KOPT-K1 (cell line): ENCODE measurements at regions not wholly inside any gene's neighbourhood (a gene's known extent, or its start where the extent isn't known, plus 50 kb on each side); places are given as distances from the start of the nearest gene placed in this dataset.
"Not testable (repeated sequence)": the region's sequence is repeated elsewhere in the genome, so short reads cannot be mapped to it uniquely, and the experiment has no call there.

Experiments used
- H3K27ac ChIP-seq: fragments of 200-600 bp; sonication (generic); 2 replicates; pipeline ENCODE4 v1.5.1; 2016; ENCODE audit warnings: antibody characterized with exemption, mild to moderate bottlenecking, low read depth, low read length; ENCODE audit not compliant: poor library complexity, severe bottlenecking
- H3K36me3 ChIP-seq: fragments of 200-600 bp; sonication (generic); 2 replicates; pipeline ENCODE4 v1.5.1; 2017; ENCODE audit warnings: antibody characterized with exemption, mild to moderate bottlenecking, low read length, moderate library complexity; ENCODE audit not compliant: insufficient read depth
- H3K9me3 ChIP-seq: fragments of 200-600 bp; sonication (generic); 2 replicates; pipeline ENCODE4 v1.5.1; 2017; ENCODE audit warnings: antibody characterized with exemption, low read length, mild to moderate bottlenecking; ENCODE audit not compliant: insufficient read depth, poor library complexity, severe bottlenecking

DNA sequence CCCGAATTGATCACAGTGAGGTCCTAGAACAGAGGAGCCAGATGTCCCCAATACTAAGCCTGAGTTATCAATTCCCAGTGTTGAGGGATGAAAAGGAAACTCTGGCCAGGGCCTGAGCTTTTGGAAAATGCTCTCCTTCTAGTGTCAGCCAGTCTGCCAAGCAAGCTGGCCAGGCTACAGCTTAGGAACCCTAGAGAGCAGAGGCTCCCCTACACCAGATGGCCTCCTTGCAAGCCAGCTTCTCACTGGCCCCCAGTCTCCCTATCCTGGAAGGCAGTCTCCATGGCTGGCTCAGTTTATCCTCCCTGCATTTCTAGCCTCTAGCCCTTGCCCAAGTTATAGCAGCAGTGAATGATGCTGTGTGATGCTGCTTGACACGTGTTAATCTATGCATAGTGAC lies 204.7 kb upstream of the WWC1 start:
- H3K36me3 ChIP-seq = no peaks in the 10 kb centered on the region

DNA sequence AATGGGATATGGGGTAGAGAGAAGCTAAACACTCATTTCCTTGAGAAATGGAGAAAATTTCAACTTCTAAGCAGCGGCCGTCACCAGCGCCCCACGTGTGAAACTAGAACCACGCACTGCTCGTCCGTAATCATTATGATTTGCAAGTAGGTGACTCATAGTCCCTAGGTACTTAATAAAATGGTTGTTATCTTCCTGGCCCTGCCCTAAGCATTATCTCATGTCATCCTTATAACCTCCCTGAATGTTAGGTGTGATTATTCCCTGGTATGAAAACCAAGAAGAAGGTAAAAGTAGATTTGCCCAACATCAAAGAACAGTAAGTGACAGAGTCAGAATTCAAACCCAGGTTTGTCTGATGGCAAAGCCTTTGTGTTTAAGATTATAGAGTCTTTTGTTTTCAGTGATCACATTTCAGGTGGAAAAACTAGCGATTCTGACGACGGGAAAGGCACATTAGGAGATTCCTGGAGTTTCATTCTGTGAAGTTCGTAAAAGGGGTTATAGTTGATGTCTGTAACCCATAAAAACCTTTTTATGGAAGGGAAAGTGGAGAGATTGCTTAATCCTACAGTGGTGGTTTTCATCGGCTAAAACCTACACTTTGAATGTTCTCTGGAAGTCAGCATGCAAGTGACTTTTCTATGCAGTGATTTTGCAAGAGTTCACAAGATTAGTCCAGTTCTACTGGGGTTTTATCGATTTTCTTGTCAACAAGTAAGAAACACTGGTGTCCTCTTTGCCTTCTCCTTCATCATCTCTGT lies 202.9 kb upstream of the WWC1 start:
- Histone ChIP-seq H3K27ac (no peak overlapping the region), H3K9me3 (no peaks in the 10 kb centered on the region), H3K36me3 (no peaks in the 10 kb centered on the region)

More for the DNA sequence above, 204.7 kb upstream of the WWC1 start:
- H3K9me3 ChIP-seq = no peaks in the 10 kb centered on the region
- H3K27ac ChIP-seq = no peak overlapping the region

DNA sequence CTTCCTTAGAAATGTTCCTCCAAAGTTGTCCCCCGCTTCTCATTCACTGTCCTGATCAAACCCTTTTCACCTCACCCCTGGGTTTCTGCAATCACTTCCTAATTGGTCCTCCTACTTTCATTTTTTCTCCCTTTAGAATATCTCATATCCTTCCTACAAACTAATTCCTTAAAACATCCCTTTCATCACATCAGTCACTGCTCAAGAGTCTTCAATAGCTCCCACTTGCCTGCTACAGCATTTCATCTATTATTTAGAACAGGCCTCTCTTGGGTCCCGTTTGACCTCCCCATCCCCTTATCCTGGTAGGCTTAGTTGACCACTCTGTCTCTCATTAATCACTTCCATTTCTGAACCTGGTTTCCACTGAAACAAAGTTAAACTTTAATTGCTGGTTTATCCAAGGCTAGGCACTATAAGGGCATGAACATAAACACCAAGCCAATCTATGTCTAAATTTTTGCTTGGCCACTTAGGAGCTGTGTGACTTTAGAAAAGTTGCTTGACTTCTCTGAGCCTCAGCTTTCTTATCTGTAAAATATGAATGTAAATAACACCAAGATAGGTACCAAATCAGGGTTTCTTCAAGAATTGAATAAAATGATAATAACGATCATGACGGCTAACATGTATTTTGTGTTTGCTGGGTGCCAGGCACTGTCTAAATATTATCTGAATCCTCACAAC lies 202.1 kb upstream of the WWC1 start:
- Histone ChIP-seq H3K27ac (no peak overlapping the region), H3K36me3 (no peaks in the 10 kb centered on the region), H3K9me3 (no peaks in the 10 kb centered on the region)

DNA sequence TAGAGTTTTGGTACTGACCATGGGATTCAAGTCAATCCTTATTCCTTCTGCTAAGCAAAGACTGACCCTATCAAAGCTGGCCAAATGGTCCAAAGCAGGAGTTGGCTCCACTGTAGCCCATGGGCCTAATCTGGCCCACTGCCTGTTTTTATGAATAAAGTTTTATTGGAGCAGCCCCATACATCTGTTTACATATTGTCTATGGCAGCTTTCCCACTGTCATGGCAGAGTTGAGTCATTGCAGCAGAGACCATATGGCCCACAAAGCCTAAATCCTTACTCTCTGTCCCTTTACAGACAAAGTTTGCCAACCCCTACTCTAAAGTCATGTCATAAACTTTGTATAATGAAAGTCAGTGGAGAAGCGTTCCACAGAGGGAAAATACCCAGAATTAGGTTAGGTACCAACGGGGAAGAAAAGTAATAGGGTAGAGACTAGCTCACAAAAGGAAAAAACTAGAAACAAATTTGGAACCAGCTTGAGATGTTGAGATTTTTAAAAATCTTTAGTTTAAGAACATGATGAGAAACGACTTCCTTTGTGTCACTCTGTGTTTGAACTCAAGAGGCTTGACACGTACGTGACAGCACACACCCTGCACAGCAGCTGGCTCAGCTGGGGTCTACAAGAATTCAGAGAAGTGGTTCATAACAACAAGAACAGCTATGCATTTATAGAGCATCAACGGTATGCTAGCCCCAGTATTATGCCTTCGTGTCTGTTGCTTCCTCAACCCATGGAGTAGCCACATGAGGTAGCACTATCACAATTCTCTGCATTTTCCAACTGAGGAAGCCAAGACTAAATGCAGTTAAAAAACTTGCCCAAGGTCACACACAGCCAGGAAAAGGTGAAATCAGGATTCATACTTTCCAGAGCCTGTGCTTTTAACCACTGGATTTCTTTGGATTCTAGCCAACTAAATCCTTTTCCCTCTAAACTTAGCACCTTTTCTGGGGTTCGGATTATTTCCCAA lies 198.9 kb upstream of the WWC1 start:
- no peaks in the 10 kb centered on the region for H3K36me3 ChIP-seq
- H3K27ac ChIP-seq = no peak overlapping the region
- no peaks in the 10 kb centered on the region for H3K9me3 ChIP-seq

DNA sequence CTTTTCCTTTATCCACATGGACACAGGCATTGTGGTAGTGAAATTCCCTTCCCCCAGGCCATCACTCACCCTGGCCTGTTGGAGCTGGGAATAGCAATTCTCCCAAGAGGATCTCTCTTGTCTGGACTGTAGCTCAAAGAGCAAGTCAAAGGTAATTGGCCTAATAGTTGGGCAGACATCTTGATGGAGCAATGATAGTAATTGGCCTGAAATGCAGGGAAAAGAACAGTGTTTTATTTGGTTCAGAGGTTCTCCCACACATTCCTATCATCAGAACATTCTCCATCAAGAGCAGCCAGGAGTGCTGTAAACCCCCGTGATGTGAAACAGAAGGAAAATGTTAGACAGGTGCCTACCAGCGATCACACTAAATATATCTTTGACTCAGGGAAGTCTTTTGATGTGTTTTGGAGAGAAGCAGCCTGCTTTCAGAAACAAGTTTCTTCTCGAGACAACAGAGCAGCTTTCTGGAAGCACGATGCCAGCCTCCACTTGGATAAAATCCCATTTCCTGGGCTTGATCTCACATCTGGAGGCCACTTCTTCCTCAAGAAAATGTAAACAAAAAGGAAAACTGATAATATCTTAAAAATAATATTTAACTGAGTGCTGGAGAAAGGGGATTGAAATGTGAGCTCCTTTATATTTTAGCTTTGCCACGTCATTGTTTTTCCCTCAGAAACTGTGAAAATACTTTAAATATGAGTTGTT lies 198.1 kb upstream of the WWC1 start:
- H3K27ac ChIP-seq = no peak overlapping the region
- H3K9me3 ChIP-seq = no peaks in the 10 kb centered on the region
- H3K36me3 ChIP-seq = no peaks in the 10 kb centered on the region

DNA sequence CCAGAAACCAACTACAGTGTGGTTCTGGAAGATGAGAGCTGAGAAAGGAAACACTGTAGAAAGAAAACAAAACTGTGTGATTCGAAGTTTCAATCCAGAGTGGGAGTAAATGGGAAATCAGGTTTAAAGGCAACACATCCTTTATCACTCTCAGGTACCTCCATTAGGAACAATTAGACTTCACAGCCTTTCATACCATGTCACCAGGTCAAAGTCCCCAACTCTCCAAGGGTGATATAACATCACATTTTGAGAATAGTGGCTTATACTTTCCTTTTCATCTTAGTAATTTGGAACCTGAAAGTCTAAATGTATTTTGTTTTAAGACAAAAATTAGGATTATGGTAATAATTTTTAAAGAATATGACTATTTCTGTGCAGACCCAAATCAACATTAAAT lies 194.9 kb upstream of the WWC1 start:
- no peak overlapping the region for H3K27ac ChIP-seq
- H3K9me3 ChIP-seq = no peaks in the 10 kb centered on the region
- H3K36me3 ChIP-seq = no peaks in the 10 kb centered on the region

DNA sequence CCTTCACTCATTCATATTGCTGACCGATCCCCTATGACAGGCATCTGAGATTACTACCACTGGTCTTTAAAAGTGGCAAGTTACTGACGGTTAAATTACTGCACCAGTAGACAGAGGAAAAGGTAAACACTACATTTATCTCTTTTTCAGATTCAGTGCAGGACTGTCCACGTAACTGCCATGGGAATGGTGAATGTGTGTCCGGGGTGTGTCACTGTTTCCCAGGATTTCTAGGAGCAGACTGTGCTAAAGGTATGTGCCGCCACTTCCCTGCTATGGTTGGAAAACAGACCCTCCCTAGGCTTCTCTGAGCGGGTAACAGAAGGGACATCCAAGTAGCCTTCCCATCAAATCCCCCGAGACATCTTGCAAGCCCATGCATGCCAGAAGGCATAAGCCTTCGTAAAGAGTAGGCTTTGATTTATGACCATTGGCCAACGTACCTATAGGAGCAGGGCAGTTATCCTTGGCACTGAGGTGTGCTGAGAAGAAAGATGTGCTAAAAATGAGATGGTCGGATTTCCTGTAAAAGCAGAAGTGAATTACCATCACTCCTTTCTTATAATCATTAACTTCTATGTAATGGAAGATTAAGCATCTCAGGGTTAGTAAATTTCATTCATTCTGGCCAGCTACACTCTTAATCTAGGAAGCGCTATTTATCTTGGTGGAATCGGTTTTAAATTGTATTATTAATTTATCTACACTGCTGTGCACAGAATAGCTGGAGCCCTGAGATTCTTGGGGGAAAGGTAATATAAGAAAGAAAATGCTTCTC lies 193.4 kb upstream of the WWC1 start:
- no peaks in the 10 kb centered on the region for H3K9me3 ChIP-seq
- no peak overlapping the region for H3K27ac ChIP-seq
- no peaks in the 10 kb centered on the region for H3K36me3 ChIP-seq

DNA sequence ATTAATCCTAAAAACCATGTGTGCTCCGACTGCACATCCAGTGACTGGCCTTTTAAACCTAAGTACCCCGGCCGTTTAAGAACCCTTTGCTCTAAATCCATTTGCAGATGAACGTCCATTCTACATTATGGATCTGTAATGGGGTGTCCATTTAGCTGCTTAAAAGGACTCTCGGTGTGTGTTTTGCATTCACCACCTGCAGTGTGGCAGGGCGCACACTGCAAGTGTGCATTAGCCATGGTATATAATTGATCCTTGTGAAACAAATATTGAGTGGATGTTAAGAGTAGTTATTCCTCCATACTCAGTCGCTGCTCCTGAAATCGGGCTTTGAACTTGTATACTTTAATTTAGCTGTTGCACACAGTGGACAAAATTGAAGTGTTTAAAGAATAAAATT lies 190.1 kb upstream of the WWC1 start:
- Histone ChIP-seq H3K9me3 (no peaks in the 10 kb centered on the region), H3K36me3 (no peaks in the 10 kb centered on the region), H3K27ac (no peak overlapping the region)

DNA sequence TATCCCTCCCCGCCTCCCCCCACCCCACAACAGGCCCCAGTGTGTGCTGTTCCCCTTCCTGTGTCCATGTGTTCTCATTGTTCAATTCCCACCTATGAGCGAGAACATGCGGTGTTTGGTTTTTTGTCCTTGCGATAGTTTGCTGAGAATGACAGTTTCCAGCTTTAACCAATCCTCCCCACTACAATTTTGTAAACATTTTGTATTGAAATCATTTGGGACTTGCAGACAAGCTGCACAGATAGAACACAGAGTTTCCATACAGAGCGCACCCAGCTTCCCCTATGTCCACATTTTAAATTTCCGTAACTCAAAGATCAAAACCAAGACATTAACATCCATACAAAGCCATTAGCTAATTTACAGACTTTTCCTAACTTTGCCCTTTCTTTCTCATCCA lies 188.4 kb upstream of the WWC1 start:
- not testable (repeated sequence) for H3K27ac ChIP-seq, H3K9me3 ChIP-seq, H3K36me3 ChIP-seq

DNA sequence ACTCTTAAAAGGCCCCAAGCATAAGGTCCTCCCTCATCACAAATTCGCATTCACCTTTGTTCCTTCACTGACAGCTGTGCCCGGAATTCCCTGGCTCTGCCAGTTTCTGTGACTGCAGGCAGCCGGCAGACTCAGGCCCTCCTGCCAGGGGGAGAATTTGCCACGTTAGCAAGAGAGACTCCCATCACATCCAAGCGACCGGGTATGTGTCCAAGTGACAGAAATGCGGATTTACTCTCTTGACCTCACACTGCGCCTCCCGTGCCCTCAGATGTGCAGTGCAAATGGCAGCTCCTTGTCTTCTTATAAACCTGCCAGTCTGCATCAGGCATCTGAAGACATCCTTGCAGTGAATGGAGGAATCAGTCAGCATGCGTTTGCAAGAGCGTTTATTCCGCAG lies 187.1 kb upstream of the WWC1 start:
- H3K9me3 ChIP-seq = no peaks in the 10 kb centered on the region
- H3K27ac ChIP-seq = no peak overlapping the region
- no peaks in the 10 kb centered on the region for H3K36me3 ChIP-seq

DNA sequence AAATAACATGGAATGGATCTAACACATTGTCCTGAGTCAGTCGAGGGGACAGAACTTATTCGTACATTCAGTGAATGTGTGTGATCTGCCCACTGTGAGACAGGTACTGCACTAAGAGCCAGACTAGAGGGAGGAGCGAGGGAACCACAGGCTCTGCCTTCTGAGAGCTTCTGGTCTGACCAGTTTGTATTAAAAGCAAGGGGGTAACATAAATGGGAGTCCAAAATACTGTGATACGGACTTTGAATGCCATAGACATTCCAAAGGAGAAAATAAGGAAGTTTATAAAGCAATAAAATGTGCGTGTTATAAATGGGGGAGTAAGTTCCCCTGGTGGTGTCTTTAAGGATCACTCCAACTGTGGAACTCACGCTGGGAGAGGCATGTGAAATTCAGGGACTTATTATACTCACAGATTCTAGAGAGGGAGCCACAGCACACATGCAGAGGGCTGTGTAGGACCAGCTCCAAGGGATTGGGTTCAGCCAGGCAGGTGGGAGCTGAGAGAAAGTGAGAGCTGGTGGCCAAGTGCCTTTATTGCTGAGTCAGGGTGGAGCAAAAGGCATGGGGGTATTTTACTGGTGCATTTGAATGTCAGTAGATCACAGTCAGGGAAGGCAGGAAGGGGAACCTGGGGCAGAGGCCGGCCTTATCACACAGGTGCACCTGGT lies 186.5 kb upstream of the WWC1 start:
- Histone ChIP-seq H3K36me3 (no peaks in the 10 kb centered on the region), H3K9me3 (no peaks in the 10 kb centered on the region), H3K27ac (no peak overlapping the region)

DNA sequence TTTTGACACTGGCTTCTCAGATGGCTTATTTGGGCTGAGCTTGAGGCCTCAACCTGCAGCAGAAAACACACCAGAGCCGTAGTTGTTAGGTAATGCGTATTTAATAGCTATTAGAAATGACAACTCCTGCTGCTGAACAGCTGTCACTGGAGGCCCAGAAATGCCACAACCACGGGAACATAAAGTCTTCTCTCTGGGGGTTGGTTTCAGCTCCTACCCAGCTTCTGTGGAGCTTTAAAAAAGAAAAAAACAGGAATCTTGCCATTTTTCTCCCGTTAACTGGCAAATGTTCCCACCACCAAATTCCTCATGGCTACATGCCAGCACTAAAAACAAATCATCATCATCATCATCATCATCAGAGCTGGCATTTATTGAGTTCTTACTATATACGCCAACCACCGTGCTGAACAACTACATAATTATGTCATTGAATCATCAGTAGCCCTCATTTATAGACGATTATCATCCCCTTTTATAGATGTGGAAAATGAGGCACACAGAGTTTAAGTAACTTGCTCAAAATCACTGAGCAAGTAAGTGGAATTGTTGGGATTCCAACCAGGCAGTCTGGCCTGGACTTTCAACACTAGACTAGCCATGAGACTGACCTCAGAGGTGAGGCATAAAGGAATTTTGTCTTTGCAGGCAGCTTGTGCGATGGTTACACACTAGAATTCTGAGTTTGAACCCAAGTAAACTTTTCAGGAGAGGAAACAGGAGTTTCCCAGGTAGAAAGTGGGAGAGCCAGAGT lies 185.3 kb upstream of the WWC1 start:
- Histone ChIP-seq H3K27ac (no peak overlapping the region), H3K36me3 (no peaks in the 10 kb centered on the region)

DNA sequence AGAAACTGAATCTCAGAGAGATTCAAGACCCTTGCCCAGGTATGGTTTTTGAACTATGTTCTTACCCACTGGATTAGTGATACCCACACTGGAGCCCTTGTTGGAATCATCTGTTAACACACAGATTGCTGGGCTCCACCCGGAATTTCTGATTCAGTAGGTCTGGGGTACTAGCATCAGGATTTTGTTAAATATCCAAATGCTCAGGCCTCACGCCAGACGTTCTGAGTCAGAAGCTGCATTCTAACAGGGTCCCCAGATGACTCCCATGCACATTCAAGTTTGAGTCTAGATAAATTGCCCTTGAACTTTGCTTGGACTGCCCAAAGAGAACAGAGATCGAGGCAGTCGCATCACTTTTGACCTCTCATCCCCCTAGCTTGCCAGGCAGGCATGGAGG lies 182.0 kb upstream of the WWC1 start:
- H3K36me3 ChIP-seq = no peaks in the 10 kb centered on the region
- H3K9me3 ChIP-seq = no peaks in the 10 kb centered on the region
- no peak overlapping the region for H3K27ac ChIP-seq

More for the DNA sequence above, 185.3 kb upstream of the WWC1 start:
- no peaks in the 10 kb centered on the region for H3K9me3 ChIP-seq
